A549 (cell line): ENCODE measurements at regions not wholly inside any gene's neighbourhood (a gene's known extent, or its start where the extent isn't known, plus 50 kb on each side); places are given as distances from the start of the nearest gene placed in this dataset.

Source experiments
- ATAC-seq, 2 experiments: fragments of 200-7000 bp in 1 of 2; fragments of >200 bp in 1 of 2; cut with Nextera tagmentation in 1 of 2; cut with Tn5 transposase in 1 of 2; 3 replicates each; pipeline versions ENCODE4 v1.8.0 to v1.9.1; 2018 to 2020; ENCODE audit warnings: mild to moderate bottlenecking in 1 of 2, moderate library complexity in 1 of 2
- CTCF ChIA-PET: fragments of 300-600 bp; sonication (Branson Sonifier 250); formaldehyde crosslinking; extraction: SDS; loops from one replicate; lab custom pipeline; 2021; ENCODE audit warnings: antibody characterized with exemption, inconsistent platforms; lab: Yijun Ruan, JAX
- POLR2A ChIA-PET: fragments of 350-600 bp; formaldehyde crosslinking; extraction: SDS; loops from one replicate; lab custom pipeline; 2021; ENCODE audit warnings: antibody characterized with exemption, inconsistent platforms; lab: Yijun Ruan, JAX
- DNase-seq, 2 experiments: peaks; one replicate each; pipeline versions ENCODE4 v3.0.0 to v3.0.0-alpha.2; 2011 to 2016; ENCODE audit warnings: low read depth in 1 of 2, low spot score in 1 of 2
- FAIRE-seq: peaks from 2 replicates; lab custom pipeline; 2011; peaks lifted over from hg19 to GRCh38; lab: Jason Lieb, UNC
- H3K27ac ChIP-seq, 2 experiments: fragments of >200 bp; sonication (Bioruptor Twin); formaldehyde crosslinking; 3 replicates each; pipeline ENCODE4 v1.5.1; 2016 to 2017
- H3K4me1 ChIP-seq: fragments of >200 bp; sonication (Bioruptor Twin); formaldehyde crosslinking; 3 replicates; pipeline ENCODE4 v1.6.1; 2016
- H3K4me2 ChIP-seq: fragments of >200 bp; sonication (Bioruptor Twin); formaldehyde crosslinking; 3 replicates; pipeline ENCODE4 v1.6.1; 2016
- H3K4me3 ChIP-seq: fragments of >200 bp; sonication (Bioruptor Twin); formaldehyde crosslinking; 3 replicates; pipeline ENCODE4 v1.5.1; 2016
- H3K9me3 ChIP-seq: fragments of >200 bp; sonication (Bioruptor Twin); formaldehyde crosslinking; 3 replicates; pipeline ENCODE4 v1.6.1; 2016
- BHLHE40 ChIP-seq: IDR thresholded peaks from 2 replicates; pipeline ENCODE4 v1.6.1; 2012; ENCODE audit warnings: low read depth, low read length, inconsistent platforms
- CTCF ChIP-seq: fragments of >200 bp; sonication (Bioruptor Twin); formaldehyde crosslinking; IDR thresholded peaks from 3 replicates; pipeline ENCODE4 v1.5.1; 2016
- EHMT2 ChIP-seq: fragments of 200-600 bp; sonication (generic); IDR thresholded peaks from 2 replicates; pipeline ENCODE4 v1.6.1; 2016; ENCODE audit warnings: antibody characterized with exemption, low read depth, mild to moderate bottlenecking, moderate library complexity
- ESRRA ChIP-seq: fragments of 150-350 bp; IDR thresholded peaks from 2 replicates; pipeline ENCODE4 v1.6.1; 2014; ENCODE audit warnings: mild to moderate bottlenecking, low read length, borderline replicate concordance
- FOSB ChIP-seq: fragments of 250-450 bp; sonication (Bioruptor Pico); IDR thresholded peaks from 2 replicates; pipeline ENCODE4 v1.5.0; 2020; ENCODE audit warnings: mild to moderate bottlenecking, moderate library complexity
- FOXS1 ChIP-seq: fragments of 250-450 bp; sonication (Bioruptor Pico); IDR thresholded peaks from 2 replicates; pipeline ENCODE4 v1.5.0; 2020; ENCODE audit warnings: mild to moderate bottlenecking, moderate library complexity
- HDAC2 ChIP-seq: fragments of 200-600 bp; sonication (generic); IDR thresholded peaks from 2 replicates; pipeline ENCODE4 v1.6.1; 2016
- HES2 ChIP-seq: fragments of >200 bp; sonication (Bioruptor Twin); formaldehyde crosslinking; IDR thresholded peaks from 2 replicates; pipeline ENCODE4 v1.6.1; 2016
- HMGXB4 ChIP-seq: fragments of 250-450 bp; sonication (Bioruptor Pico); IDR thresholded peaks from 2 replicates; pipeline ENCODE4 v1.5.0; 2021; ENCODE audit warnings: mild to moderate bottlenecking, moderate library complexity, borderline replicate concordance
- JUN ChIP-seq, 2 experiments: fragments of >200 bp; sonication (Bioruptor Twin); formaldehyde crosslinking; IDR thresholded peaks; 2 replicates in 1 of 2; 3 replicates in 1 of 2; pipeline ENCODE4 v1.6.1; 2016 to 2017
- JUNB ChIP-seq: fragments of >200 bp; sonication (Bioruptor Twin); formaldehyde crosslinking; IDR thresholded peaks from 2 replicates; pipeline ENCODE4 v1.6.1; 2016
- MAZ ChIP-seq: fragments of 150-350 bp; IDR thresholded peaks from 2 replicates; pipeline ENCODE4 v1.6.1; 2014; ENCODE audit warnings: antibody characterized with exemption, low read depth, low read length, borderline replicate concordance
- NPAS2 ChIP-seq: fragments of 250-450 bp; sonication (Bioruptor Pico); IDR thresholded peaks from 2 replicates; pipeline ENCODE4 v1.8.0; 2022; ENCODE audit warnings: mild to moderate bottlenecking, moderate library complexity, borderline replicate concordance
- PHF8 ChIP-seq: fragments of 200-600 bp; sonication (generic); IDR thresholded peaks from 2 replicates; pipeline ENCODE4 v1.6.1; 2016; ENCODE audit warnings: low read depth, mild to moderate bottlenecking, antibody characterized with exemption, moderate library complexity, borderline replicate concordance
- POLR2AphosphoS2 ChIP-seq: conservative IDR thresholded peaks from 2 replicates; pipeline ENCODE4 v1.6.1; 2012; ENCODE audit warnings: low read length, improper control_type of control experiment, inconsistent platforms
- RAD21 ChIP-seq, 2 experiments: fragments of >200 bp in 1 of 2; sonication (Bioruptor Twin) in 1 of 2; formaldehyde crosslinking in 1 of 2; IDR thresholded peaks in 1 of 2; conservative IDR thresholded peaks in 1 of 2; 2 replicates in 1 of 2; 3 replicates in 1 of 2; pipeline ENCODE4 v1.6.1; 2012 to 2018; ENCODE audit warnings: inconsistent platforms in 1 of 2
- RNF2 ChIP-seq: fragments of 200-600 bp; sonication (generic); IDR thresholded peaks from 2 replicates; pipeline ENCODE4 v1.6.1; 2016; ENCODE audit warnings: low read depth, mild to moderate bottlenecking, antibody characterized with exemption, moderate library complexity, borderline replicate concordance
- ZC3H11A ChIP-seq: fragments of 450-650 bp; IDR thresholded peaks from 2 replicates; pipeline ENCODE4 v1.6.1; 2014; ENCODE audit warnings: antibody characterized with exemption, mild to moderate bottlenecking
- ZFP36 ChIP-seq: fragments of 450-650 bp; IDR thresholded peaks from 2 replicates; pipeline ENCODE4 v1.6.1; 2014; ENCODE audit warnings: borderline replicate concordance; ENCODE audit not compliant: partially characterized antibody
- WGBS: methylation state at CpG from one replicate; pipeline ENCODE4 v1.1.6; 2017; ENCODE audit errors: missing lambda C conversion rate; 5-methylcytosine and 5-hydroxymethylcytosine counted together
- TF ChIP-seq, protein P1 (sequence below): fragments of >200 bp; sonication (Bioruptor Twin); formaldehyde crosslinking; IDR thresholded peaks from 3 replicates; pipeline ENCODE4 v1.6.1; 2016

- TF ChIP-seq FOXS1: no peak
These were observed 119.8 kb upstream of the NEO1 start (continued) for GRCh38 chr15:72932472-72932871.

GRCh38 chr15:72927451-72927850 lies 124.8 kb upstream of the NEO1 start:
- ATAC-seq (no peak), DNase-seq (no peak)
- Histone ChIP-seq H3K4me3 (no peak overlapping the region), H3K4me2 (no peak overlapping the region), H3K27ac (no peak overlapping the region), H3K9me3 (no peaks in the 10 kb centered on the region), H3K4me1 (no peaks in the 10 kb centered on the region)
- CTCF ChIA-PET: no interaction called here
- 3% methylated on average over 2 of the region's 2 CpGs for WGBS
- TF ChIP-seq ZC3H11A: no peak
- no peak for TF ChIP-seq FOSB (CRISPR knock-in tag)
- TF ChIP-seq ZFP36: no peak
- no peak for TF ChIP-seq POLR2AphosphoS2
- no peak for TF ChIP-seq BHLHE40
- TF ChIP-seq MAZ: no peak
- TF ChIP-seq RAD21 (conservative IDR thresholded peaks at IDR 0.05 in 1 of 2, IDR thresholded peaks at IDR 0.05 in 1 of 2): no peak
- no peak for TF ChIP-seq HES2
- TF ChIP-seq NPAS2: no peak
- no peak for TF ChIP-seq CTCF
- TF ChIP-seq HMGXB4 (CRISPR knock-in tag): no peak
- no peak for TF ChIP-seq RNF2
- TF ChIP-seq FOXS1: no peak
- TF ChIP-seq PHF8: no peak
- TF ChIP-seq JUNB: no peak
- TF ChIP-seq, all 56 proteins: peak for 0
- POLR2A ChIA-PET: no interaction called here
- no peak for FAIRE-seq

DNA sequence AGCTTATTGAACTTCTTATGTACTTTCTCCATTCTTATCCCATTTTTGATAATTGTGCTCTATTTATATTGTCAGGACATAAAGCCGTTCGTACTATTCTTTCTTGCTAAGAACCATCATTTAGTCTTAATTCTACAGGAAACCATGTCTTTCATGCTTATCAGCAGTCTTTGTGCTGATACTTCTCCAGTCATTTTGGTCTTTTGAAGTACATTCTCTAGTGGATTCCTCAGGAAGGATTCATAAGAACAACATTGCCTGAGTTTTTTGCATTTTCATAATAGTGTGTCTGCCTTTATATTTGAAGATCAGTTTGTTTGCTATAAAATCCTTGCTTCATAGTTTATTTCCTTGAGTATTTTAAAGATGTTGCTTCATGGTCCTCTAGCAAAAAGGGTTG lies 126.6 kb upstream of the NEO1 start:
- no peak overlapping the region for H3K27ac ChIP-seq
- CTCF ChIA-PET: no interaction called here
- DNase-seq: no peak
- no peak overlapping the region for H3K4me2 ChIP-seq
- no peak overlapping the region for H3K4me3 ChIP-seq
- TF ChIP-seq, protein P1, sequence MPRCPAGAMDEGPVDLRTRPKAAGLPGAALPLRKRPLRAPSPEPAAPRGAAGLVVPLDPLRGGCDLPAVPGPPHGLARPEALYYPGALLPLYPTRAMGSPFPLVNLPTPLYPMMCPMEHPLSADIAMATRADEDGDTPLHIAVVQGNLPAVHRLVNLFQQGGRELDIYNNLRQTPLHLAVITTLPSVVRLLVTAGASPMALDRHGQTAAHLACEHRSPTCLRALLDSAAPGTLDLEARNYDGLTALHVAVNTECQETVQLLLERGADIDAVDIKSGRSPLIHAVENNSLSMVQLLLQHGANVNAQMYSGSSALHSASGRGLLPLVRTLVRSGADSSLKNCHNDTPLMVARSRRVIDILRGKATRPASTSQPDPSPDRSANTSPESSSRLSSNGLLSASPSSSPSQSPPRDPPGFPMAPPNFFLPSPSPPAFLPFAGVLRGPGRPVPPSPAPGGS: no peak
- TF ChIP-seq EHMT2 (no peak), HDAC2 (no peak), MAZ (no peak), ESRRA (no peak), JUN (IDR thresholded peaks at IDR 0.05) (no peak)
- TF ChIP-seq, all 56 proteins: peak for 0
- ATAC-seq (no peak), FAIRE-seq (peak; percentile 39)
- Histone ChIP-seq H3K4me1 (no peaks in the 10 kb centered on the region), H3K9me3 (no peaks in the 10 kb centered on the region)
- POLR2A ChIA-PET: no interaction called here
- 33% methylated on average over 2 of the region's 2 CpGs for WGBS
